ENCODE measurements at regions not wholly inside any gene's neighbourhood (a gene's known extent, or its start where the extent isn't known, plus 50 kb on each side); places are given as distances from the start of the nearest gene placed in this dataset.

GRCh38 chr11:123362941-123363340 lies 67.1 kb upstream of the GRAMD1B start:
- no peak overlapping the region for H3K4me3 ChIP-seq
- intact Hi-C loops (cut with DNase I, micrococcal nuclease), result no loop called here
- H3K4me1 ChIP-seq (ENCODE audit: low read depth), result no peaks in the 10 kb centered on the region
- DNase-seq (no peak), ATAC-seq (no peak)
- no peaks in the 10 kb centered on the region for H3K9me3 ChIP-seq
- no peak for TF ChIP-seq CTCF (IDR thresholded peaks at IDR 0.05)
- no peaks in the 10 kb centered on the region for H3K36me3 ChIP-seq (ENCODE audit: low read depth)

- no peak for TF ChIP-seq CTCF (IDR thresholded peaks at IDR 0.05)
- no peaks in the 10 kb centered on the region for H3K9me3 ChIP-seq
- H3K4me1 ChIP-seq (ENCODE audit: low read depth), result no peaks in the 10 kb centered on the region
- H3K4me3 ChIP-seq, result no peak overlapping the region
- intact Hi-C loops (cut with DNase I, micrococcal nuclease), result no loop called here
- ATAC-seq, result no peak
- no peak for DNase-seq
- no peaks in the 10 kb centered on the region for H3K36me3 ChIP-seq (ENCODE audit: low read depth)
Measured at GRCh38 chr11:123362186-123362585, 67.9 kb upstream of the GRAMD1B start.

- no peak for ATAC-seq
- intact Hi-C loops (cut with DNase I, micrococcal nuclease), result no loop called here
- H3K9me3 ChIP-seq, result no peaks in the 10 kb centered on the region
Measured at GRCh38 chr11:123361110-123361509, 69.0 kb upstream of the GRAMD1B start.

GRCh38 chr11:123360267-123360936 lies 69.7 kb upstream of the GRAMD1B start:
- Histone ChIP-seq H3K9me3 (no peaks in the 10 kb centered on the region), H3K4me3 (no peak overlapping the region), H3K4me1 (ENCODE audit: low read depth) (no peaks in the 10 kb centered on the region), H3K36me3 (ENCODE audit: low read depth) (no peaks in the 10 kb centered on the region)
- intact Hi-C loops (cut with DNase I, micrococcal nuclease), result no loop called here
- ATAC-seq, result no peak
- no peak for DNase-seq
- TF ChIP-seq CTCF (IDR thresholded peaks at IDR 0.05), result no peak

More at GRCh38 chr11:123361110-123361509, 69.0 kb upstream of the GRAMD1B start:
- H3K36me3 ChIP-seq (ENCODE audit: low read depth), result no peaks in the 10 kb centered on the region
- no peak for DNase-seq
- H3K4me1 ChIP-seq (ENCODE audit: low read depth), result no peaks in the 10 kb centered on the region
- H3K4me3 ChIP-seq, result no peak overlapping the region
- TF ChIP-seq CTCF (IDR thresholded peaks at IDR 0.05), result no peak

GRCh38 chr11:123357990-123358827 lies 71.9 kb upstream of the GRAMD1B start:
- Histone ChIP-seq H3K4me1 (ENCODE audit: low read depth) (no peaks in the 10 kb centered on the region), H3K9me3 (no peaks in the 10 kb centered on the region), H3K4me3 (no peak overlapping the region), H3K36me3 (ENCODE audit: low read depth) (no peaks in the 10 kb centered on the region)
- DNase-seq (peak in 1 of 3 donors; percentile 22), ATAC-seq (peak; percentile 34)
- intact Hi-C loops (cut with DNase I, micrococcal nuclease), result no loop called here
- no peak for TF ChIP-seq CTCF (IDR thresholded peaks at IDR 0.05)

Data from mucosa of descending colon (tissue), 3 donors.